HEK293 (cell line): ENCODE measurements at regions not wholly inside any gene's neighbourhood (a gene's known extent, or its start where the extent isn't known, plus 50 kb on each side); places are given as distances from the start of the nearest gene placed in this dataset.

Experiments used
- CTCF ChIA-PET: fragments of 350-600 bp; formaldehyde crosslinking; extraction: SDS; loops from one replicate; lab custom pipeline; 2021; ENCODE audit warnings: antibody characterized with exemption; lab: Yijun Ruan, JAX
- POLR2A ChIA-PET: fragments of 300-600 bp; formaldehyde crosslinking; extraction: SDS; loops from one replicate; lab custom pipeline; 2020; ENCODE audit warnings: antibody characterized with exemption, inconsistent platforms; lab: Yijun Ruan, JAX
- H3K27ac ChIP-seq: fragments of 200-500 bp; sonication (Bioruptor generic); 2 replicates; pipeline ENCODE4 v1.5.1; 2014; ENCODE audit warnings: low read depth, low read length, control low read depth, inconsistent platforms; ENCODE audit errors: extremely low read depth
- H3K36me3 ChIP-seq, 2 experiments: fragments of 200-500 bp in 1 of 2; sonication (Bioruptor generic) in 1 of 2; 1 replicate in 1 of 2; 2 replicates in 1 of 2; pipeline ENCODE4 v1.5.1; 2014 to 2017; ENCODE audit warnings: inconsistent platforms in 2 of 2, low read length in 2 of 2; ENCODE audit not compliant: control insufficient read depth in 2 of 2, insufficient read depth in 1 of 2
- H3K4me1 ChIP-seq: fragments of 200-500 bp; sonication (Bioruptor generic); 2 replicates; pipeline ENCODE4 v1.5.1; 2014; ENCODE audit warnings: mild to moderate bottlenecking, low read length, inconsistent platforms; ENCODE audit not compliant: control insufficient read depth, insufficient read depth
- H3K4me3 ChIP-seq: 2 replicates; pipeline ENCODE4 v1.5.1; 2011; ENCODE audit warnings: low read depth, mild to moderate bottlenecking, control low read depth, low read length, moderate library complexity
- H3K9me3 ChIP-seq: fragments of 200-500 bp; sonication (Bioruptor generic); 2 replicates; pipeline ENCODE4 v1.5.1; 2014; ENCODE audit warnings: low read depth, low read length, inconsistent platforms; ENCODE audit not compliant: control insufficient read depth, insufficient read depth
- OSR2 ChIP-seq: fragments of 450-650 bp; formaldehyde crosslinking; IDR thresholded peaks from 2 replicates; pipeline ENCODE4 v1.5.1; 2016; ENCODE audit warnings: missing biosample characterization, missing genetic modification characterization
- OVOL3 ChIP-seq: fragments of 450-650 bp; formaldehyde crosslinking; IDR thresholded peaks from 2 replicates; pipeline ENCODE4 v1.5.1; 2016; ENCODE audit warnings: missing biosample characterization, missing genetic modification characterization
- SP3 ChIP-seq: fragments of 450-650 bp; formaldehyde crosslinking; IDR thresholded peaks from 2 replicates; pipeline ENCODE4 v1.5.1; 2016; ENCODE audit warnings: missing biosample characterization, missing genetic modification characterization
- WT1 ChIP-seq: fragments of 450-650 bp; formaldehyde crosslinking; IDR thresholded peaks from 2 replicates; pipeline ENCODE4 v1.5.1; 2016; ENCODE audit warnings: missing biosample characterization, missing genetic modification characterization
- ZBTB17 ChIP-seq: fragments of 450-650 bp; formaldehyde crosslinking; IDR thresholded peaks from 2 replicates; pipeline ENCODE4 v1.5.1; 2016; ENCODE audit warnings: missing biosample characterization, missing genetic modification characterization
- ZFP37 ChIP-seq: fragments of 450-650 bp; formaldehyde crosslinking; IDR thresholded peaks from 2 replicates; pipeline ENCODE4 v1.5.1; 2016; ENCODE audit warnings: missing biosample characterization, missing genetic modification characterization
- ZNF174 ChIP-seq: fragments of 450-650 bp; formaldehyde crosslinking; IDR thresholded peaks from 2 replicates; pipeline ENCODE4 v1.5.0; 2017; ENCODE audit warnings: missing biosample characterization, mild to moderate bottlenecking, missing genetic modification characterization
- ZNF175 ChIP-seq: fragments of 450-650 bp; formaldehyde crosslinking; IDR thresholded peaks from 2 replicates; pipeline ENCODE4 v1.5.1; 2016; ENCODE audit warnings: missing biosample characterization, missing genetic modification characterization
- ZNF501 ChIP-seq: fragments of 450-650 bp; formaldehyde crosslinking; IDR thresholded peaks from 2 replicates; pipeline ENCODE4 v1.5.1; 2016; ENCODE audit warnings: missing biosample characterization, missing genetic modification characterization
- ZNF561 ChIP-seq: fragments of 450-650 bp; IDR thresholded peaks from 2 replicates; pipeline ENCODE4 v1.5.1; 2018; ENCODE audit warnings: missing biosample characterization, missing genetic modification characterization, borderline replicate concordance
- ZNF610 ChIP-seq: fragments of 450-650 bp; formaldehyde crosslinking; IDR thresholded peaks from 2 replicates; pipeline ENCODE4 v1.5.1; 2016; ENCODE audit warnings: missing biosample characterization, missing genetic modification characterization, borderline replicate concordance
- ZNF621 ChIP-seq: fragments of 450-650 bp; formaldehyde crosslinking; IDR thresholded peaks from 2 replicates; pipeline ENCODE4 v1.5.1; 2017; ENCODE audit warnings: missing biosample characterization, missing genetic modification characterization
- ZNF660 ChIP-seq: fragments of 450-650 bp; IDR thresholded peaks from 2 replicates; pipeline ENCODE4 v1.5.1; 2018; ENCODE audit warnings: missing biosample characterization, mild to moderate bottlenecking, missing genetic modification characterization
- TF ChIP-seq, protein P1 (sequence below): fragments of 450-650 bp; formaldehyde crosslinking; IDR thresholded peaks from 2 replicates; pipeline ENCODE4 v1.5.1; 2017; ENCODE audit warnings: missing biosample characterization, missing genetic modification characterization
- TF ChIP-seq, protein P2 (sequence below): fragments of 450-650 bp; formaldehyde crosslinking; IDR thresholded peaks from 2 replicates; pipeline ENCODE4 v1.5.1; 2016; ENCODE audit warnings: missing biosample characterization, missing genetic modification characterization
- TF ChIP-seq, protein P3 (sequence below): fragments of 450-650 bp; formaldehyde crosslinking; IDR thresholded peaks from 2 replicates; pipeline ENCODE4 v1.5.1; 2016; ENCODE audit warnings: missing biosample characterization, missing genetic modification characterization, borderline replicate concordance
- TF ChIP-seq, protein P4 (sequence below): fragments of 450-650 bp; formaldehyde crosslinking; IDR thresholded peaks from 2 replicates; pipeline ENCODE4 v1.5.1; 2017; ENCODE audit warnings: missing biosample characterization, mild to moderate bottlenecking, missing genetic modification characterization, moderate library complexity

DNA sequence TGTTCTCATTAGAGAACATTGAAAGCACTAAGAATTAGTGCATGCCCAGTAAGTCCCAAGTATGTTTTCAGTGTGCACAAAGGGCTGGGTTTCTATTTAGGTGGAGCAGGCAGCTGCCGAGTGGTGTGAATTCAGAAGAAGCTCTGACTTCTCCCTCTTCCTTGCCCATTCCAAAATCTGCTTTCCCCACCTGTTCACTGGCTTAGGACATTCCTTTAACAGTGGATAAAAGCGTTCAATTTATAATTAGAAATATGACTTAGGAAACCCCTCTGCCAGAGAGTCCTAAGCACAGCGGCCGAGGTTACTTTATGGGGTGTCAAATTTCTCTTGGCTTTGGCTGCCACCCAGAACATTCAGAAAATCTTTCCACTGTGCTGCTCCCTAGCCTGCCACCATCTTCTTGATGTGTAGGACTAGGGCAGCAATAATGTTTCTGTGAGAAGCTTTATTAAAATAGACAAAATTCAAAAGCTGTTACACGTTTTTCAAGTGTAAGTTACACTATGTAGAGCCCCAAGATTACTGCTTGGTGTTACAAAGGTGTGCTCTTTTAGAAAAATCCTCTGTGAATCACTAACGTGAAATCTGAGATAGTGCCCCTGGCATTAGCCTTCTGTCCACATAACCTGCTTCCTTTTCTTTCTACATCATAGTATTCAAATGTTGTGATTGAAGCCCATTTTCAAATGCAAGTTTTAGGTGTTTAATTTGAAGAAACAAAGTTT is 191.6 kb upstream of the ANKRD50 start (continued):
- TF ChIP-seq OSR2 (tag by site-specific recombination) (peak; percentile 27; the same call in 1 of the 2 replicates), SP3 (tag by site-specific recombination) (no peak), ZNF501 (tag by site-specific recombination) (0 out of 2 replicates have a peak, but pooled peaks have one; percentile 24), ZFP37 (tag by site-specific recombination) (no peak)
- TF ChIP-seq, protein P1, sequence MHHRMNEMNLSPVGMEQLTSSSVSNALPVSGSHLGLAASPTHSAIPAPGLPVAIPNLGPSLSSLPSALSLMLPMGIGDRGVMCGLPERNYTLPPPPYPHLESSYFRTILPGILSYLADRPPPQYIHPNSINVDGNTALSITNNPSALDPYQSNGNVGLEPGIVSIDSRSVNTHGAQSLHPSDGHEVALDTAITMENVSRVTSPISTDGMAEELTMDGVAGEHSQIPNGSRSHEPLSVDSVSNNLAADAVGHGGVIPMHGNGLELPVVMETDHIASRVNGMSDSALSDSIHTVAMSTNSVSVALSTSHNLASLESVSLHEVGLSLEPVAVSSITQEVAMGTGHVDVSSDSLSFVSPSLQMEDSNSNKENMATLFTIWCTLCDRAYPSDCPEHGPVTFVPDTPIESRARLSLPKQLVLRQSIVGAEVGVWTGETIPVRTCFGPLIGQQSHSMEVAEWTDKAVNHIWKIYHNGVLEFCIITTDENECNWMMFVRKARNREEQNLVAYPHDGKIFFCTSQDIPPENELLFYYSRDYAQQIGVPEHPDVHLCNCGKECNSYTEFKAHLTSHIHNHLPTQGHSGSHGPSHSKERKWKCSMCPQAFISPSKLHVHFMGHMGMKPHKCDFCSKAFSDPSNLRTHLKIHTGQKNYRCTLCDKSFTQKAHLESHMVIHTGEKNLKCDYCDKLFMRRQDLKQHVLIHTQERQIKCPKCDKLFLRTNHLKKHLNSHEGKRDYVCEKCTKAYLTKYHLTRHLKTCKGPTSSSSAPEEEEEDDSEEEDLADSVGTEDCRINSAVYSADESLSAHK: no peak

DNA sequence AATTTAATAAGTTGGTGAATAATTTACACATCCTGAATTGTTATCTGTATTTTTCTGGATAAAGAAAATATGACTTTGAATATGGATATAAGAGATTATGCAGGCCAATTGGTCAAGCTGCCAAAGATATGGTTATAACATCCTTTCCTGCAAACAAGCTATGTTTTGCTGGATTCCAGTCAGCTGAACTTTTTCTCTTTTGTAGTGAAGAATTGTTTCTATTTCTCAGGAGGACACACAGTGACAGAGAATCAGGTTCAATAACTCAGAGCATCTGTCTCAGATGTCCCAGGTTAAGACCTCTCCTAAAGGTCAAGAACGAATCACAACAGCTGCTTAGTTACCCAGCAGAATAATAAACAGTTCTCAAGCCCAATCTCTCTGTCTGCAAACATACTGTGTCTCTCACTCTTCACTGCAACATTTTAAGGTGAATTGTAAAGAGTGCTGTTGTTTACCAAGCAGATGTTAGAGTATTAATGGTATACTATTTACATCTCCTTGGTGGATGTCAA is 189.5 kb upstream of the ANKRD50 start:
- H3K36me3 ChIP-seq: no peaks in the 10 kb centered on the region
- H3K27ac ChIP-seq: no peak overlapping the region
- H3K4me3 ChIP-seq: no peak overlapping the region
- 0 out of 2 replicates have a peak, but pooled peaks cover 3% of the 10 kb centered on the region for H3K4me1 ChIP-seq
- CTCF ChIA-PET: no interaction called here
- TF ChIP-seq, protein P2, sequence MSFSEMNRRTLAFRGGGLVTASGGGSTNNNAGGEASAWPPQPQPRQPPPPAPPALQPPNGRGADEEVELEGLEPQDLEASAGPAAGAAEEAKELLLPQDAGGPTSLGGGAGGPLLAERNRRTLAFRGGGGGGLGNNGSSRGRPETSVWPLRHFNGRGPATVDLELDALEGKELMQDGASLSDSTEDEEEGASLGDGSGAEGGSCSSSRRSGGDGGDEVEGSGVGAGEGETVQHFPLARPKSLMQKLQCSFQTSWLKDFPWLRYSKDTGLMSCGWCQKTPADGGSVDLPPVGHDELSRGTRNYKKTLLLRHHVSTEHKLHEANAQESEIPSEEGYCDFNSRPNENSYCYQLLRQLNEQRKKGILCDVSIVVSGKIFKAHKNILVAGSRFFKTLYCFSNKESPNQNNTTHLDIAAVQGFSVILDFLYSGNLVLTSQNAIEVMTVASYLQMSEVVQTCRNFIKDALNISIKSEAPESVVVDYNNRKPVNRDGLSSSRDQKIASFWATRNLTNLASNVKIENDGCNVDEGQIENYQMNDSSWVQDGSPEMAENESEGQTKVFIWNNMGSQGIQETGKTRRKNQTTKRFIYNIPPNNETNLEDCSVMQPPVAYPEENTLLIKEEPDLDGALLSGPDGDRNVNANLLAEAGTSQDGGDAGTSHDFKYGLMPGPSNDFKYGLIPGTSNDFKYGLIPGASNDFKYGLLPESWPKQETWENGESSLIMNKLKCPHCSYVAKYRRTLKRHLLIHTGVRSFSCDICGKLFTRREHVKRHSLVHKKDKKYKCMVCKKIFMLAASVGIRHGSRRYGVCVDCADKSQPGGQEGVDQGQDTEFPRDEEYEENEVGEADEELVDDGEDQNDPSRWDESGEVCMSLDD (tag by site-specific recombination): no peak
- no peak for TF ChIP-seq ZBTB17 (tag by site-specific recombination)
- TF ChIP-seq ZNF610: no peak
- no peak for TF ChIP-seq ZNF561
- TF ChIP-seq ZNF175: no peak
- no peak for TF ChIP-seq OVOL3 (tag by site-specific recombination)
- no peak for TF ChIP-seq ZNF621 (tag by site-specific recombination)
- TF ChIP-seq, protein P3, sequence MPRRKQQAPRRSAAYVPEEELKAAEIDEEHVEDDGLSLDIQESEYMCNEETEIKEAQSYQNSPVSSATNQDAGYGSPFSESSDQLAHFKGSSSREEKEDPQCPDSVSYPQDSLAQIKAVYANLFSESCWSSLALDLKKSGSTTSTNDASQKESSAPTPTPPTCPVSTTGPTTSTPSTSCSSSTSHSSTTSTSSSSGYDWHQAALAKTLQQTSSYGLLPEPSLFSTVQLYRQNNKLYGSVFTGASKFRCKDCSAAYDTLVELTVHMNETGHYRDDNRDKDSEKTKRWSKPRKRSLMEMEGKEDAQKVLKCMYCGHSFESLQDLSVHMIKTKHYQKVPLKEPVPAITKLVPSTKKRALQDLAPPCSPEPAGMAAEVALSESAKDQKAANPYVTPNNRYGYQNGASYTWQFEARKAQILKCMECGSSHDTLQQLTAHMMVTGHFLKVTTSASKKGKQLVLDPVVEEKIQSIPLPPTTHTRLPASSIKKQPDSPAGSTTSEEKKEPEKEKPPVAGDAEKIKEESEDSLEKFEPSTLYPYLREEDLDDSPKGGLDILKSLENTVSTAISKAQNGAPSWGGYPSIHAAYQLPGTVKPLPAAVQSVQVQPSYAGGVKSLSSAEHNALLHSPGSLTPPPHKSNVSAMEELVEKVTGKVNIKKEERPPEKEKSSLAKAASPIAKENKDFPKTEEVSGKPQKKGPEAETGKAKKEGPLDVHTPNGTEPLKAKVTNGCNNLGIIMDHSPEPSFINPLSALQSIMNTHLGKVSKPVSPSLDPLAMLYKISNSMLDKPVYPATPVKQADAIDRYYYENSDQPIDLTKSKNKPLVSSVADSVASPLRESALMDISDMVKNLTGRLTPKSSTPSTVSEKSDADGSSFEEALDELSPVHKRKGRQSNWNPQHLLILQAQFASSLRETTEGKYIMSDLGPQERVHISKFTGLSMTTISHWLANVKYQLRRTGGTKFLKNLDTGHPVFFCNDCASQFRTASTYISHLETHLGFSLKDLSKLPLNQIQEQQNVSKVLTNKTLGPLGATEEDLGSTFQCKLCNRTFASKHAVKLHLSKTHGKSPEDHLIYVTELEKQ (tag by site-specific recombination): no peak
- TF ChIP-seq ZNF174: no peak
- TF ChIP-seq ZNF660 (tag by site-specific recombination): no peak
- TF ChIP-seq WT1: no peak
- TF ChIP-seq, protein P4, sequence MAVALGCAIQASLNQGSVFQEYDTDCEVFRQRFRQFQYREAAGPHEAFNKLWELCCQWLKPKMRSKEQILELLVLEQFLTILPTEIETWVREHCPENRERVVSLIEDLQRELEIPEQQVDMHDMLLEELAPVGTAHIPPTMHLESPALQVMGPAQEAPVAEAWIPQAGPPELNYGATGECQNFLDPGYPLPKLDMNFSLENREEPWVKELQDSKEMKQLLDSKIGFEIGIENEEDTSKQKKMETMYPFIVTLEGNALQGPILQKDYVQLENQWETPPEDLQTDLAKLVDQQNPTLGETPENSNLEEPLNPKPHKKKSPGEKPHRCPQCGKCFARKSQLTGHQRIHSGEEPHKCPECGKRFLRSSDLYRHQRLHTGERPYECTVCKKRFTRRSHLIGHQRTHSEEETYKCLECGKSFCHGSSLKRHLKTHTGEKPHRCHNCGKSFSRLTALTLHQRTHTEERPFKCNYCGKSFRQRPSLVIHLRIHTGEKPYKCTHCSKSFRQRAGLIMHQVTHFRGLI: no peak
- POLR2A ChIA-PET: no interaction called here
- H3K9me3 ChIP-seq: no peaks in the 10 kb centered on the region
